GM21447 (cell line): ENCODE measurements at regions not wholly inside any gene's neighbourhood (a gene's known extent, or its start where the extent isn't known, plus 50 kb on each side); places are given as distances from the start of the nearest gene placed in this dataset.

ENCODE experiments used
- ATAC-seq: cut with Tn5 transposase; IDR thresholded peaks from one replicate; pipeline ENCODE4 v1.9.1; 2021; ENCODE audit not compliant: unreplicated experiment

GRCh38 chr9:100937382-100937781 is 91.1 kb upstream of the PLPPR1 start:
- ATAC-seq: no peak

DNA sequence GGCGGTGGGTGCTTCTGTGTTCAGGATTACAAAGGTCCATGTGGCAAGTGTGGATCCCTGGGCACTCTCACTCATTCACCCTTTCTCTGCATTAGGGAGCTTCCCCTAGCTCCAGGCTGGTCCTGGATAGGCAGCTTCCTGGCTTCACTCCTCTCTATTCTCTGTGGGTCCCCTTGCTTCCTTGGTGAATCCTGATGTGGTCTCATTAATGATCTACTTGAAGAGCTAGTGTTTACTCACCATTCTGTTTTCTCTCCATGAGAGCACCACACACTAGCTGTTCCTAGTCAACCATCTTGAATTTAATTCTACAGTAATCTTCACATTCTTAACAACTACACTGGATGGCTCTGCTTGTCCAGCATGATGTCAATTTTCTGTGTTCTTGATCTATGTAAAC is 90.0 kb upstream of the PLPPR1 start:
- no peak for ATAC-seq

- ATAC-seq: no peak
Measured at GRCh38 chr9:100939636-100940035, 88.9 kb upstream of the PLPPR1 start.

DNA sequence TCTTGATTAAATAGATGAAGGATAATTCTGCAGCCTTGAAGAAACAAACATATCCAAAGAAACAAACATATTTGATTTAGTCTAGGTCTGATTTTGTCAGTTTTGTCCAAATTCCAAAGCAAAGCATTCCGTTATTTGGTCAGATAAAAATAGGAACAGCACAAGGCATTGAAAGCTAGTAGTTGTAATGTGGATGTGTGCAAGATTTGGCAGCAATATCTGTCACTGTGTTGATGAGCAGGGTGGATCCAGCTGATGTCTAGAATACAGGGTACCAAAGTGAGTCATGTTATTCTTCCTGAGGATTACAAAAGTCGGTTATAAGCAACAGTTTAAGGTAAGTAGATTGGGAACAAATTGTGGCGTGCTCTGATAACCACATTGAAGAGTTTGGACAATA is 69.3 kb upstream of the PLPPR1 start:
- ATAC-seq: no peak
